K562 (cell line): ENCODE measurements at regions not wholly inside any gene's neighbourhood (a gene's known extent, or its start where the extent isn't known, plus 50 kb on each side); places are given as distances from the start of the nearest gene placed in this dataset.

Experiments
- ATF6 ChIP-seq: sonication (generic); formaldehyde crosslinking; IDR thresholded peaks from 2 replicates; pipeline ENCODE4 v1.4.0; 2020; ENCODE audit warnings: mild to moderate bottlenecking, missing genetic modification reagents
- BDP1 ChIP-seq: IDR thresholded peaks from 3 replicates; pipeline ENCODE4 v1.6.1; 2011; ENCODE audit not compliant: insufficient read length, insufficient read depth
- CAMTA2 ChIP-seq: fragments of 250-450 bp; sonication (Bioruptor Pico); conservative IDR thresholded peaks from 2 replicates; pipeline ENCODE4 v1.5.1; 2022
- CHD2 ChIP-seq: IDR thresholded peaks from 2 replicates; pipeline ENCODE4 v1.6.1; 2011; ENCODE audit warnings: low read depth, low read length
- CREB1 ChIP-seq, 2 experiments: sonication (generic) in 1 of 2; formaldehyde crosslinking in 1 of 2; IDR thresholded peaks; 2 replicates each; pipeline versions ENCODE4 v1.6.1 to v1.8.0; 2012 to 2022; ENCODE audit warnings: inconsistent platforms in 1 of 2, mild to moderate bottlenecking in 1 of 2, missing genetic modification reagents in 1 of 2, moderate library complexity in 1 of 2
- HINFP ChIP-seq: fragments of 450-650 bp; conservative IDR thresholded peaks from 2 replicates; pipeline ENCODE4 v1.6.1; 2016; ENCODE audit warnings: missing genetic modification characterization, low read depth, mild to moderate bottlenecking, control low read depth, missing compliant biosample characterization
- HMG20A ChIP-seq: fragments of 450-650 bp; formaldehyde crosslinking; conservative IDR thresholded peaks from 2 replicates; pipeline ENCODE4 v1.4.0; 2020; ENCODE audit warnings: mild to moderate bottlenecking, mixed read lengths
- IRF9 ChIP-seq: fragments of 450-650 bp; IDR thresholded peaks from 2 replicates; pipeline ENCODE4 v1.6.1; 2016; ENCODE audit warnings: missing biosample characterization, missing genetic modification characterization
- MAX ChIP-seq: sonication (generic); formaldehyde crosslinking; IDR thresholded peaks from 2 replicates; pipeline ENCODE4 v1.9.0; 2022; ENCODE audit warnings: mild to moderate bottlenecking, missing genetic modification reagents
- MEIS2 ChIP-seq: fragments of 450-650 bp; IDR thresholded peaks from 2 replicates; pipeline ENCODE4 v1.6.1; 2014; ENCODE audit warnings: mild to moderate bottlenecking; ENCODE audit not compliant: partially characterized antibody
- PRMT5 ChIP-seq: sonication (generic); formaldehyde crosslinking; IDR thresholded peaks from 2 replicates; pipeline ENCODE4 v1.5.0; 2020; ENCODE audit warnings: missing genetic modification reagents
- RBM39 ChIP-seq: fragments of 200-400 bp; formaldehyde crosslinking; optimal IDR thresholded peaks from 2 replicates; pipeline ENCODE3; 2018; ENCODE audit warnings: low read depth, low read length
- RCOR1 ChIP-seq, 2 experiments: IDR thresholded peaks; 2 replicates each; pipeline ENCODE4 v1.6.1; 2012; ENCODE audit warnings: low read depth in 2 of 2, low read length in 2 of 2, borderline replicate concordance in 1 of 2, improper control_type of control experiment in 1 of 2
- SNRNP70 ChIP-seq: fragments of 200-400 bp; formaldehyde crosslinking; optimal IDR thresholded peaks from 2 replicates; pipeline ENCODE3; 2017; ENCODE audit warnings: low read depth, low read length
- USF2 ChIP-seq: sonication (generic); formaldehyde crosslinking; IDR thresholded peaks from 2 replicates; pipeline ENCODE4 v1.5.0; 2020; ENCODE audit warnings: missing genetic modification reagents
- VEZF1 ChIP-seq: fragments of 200-800 bp; sonication (Bioruptor generic); IDR thresholded peaks from 2 replicates; pipeline ENCODE4 v1.6.1; 2017; ENCODE audit warnings: missing genetic modification characterization, missing compliant biosample characterization
- ZFX ChIP-seq: sonication (generic); formaldehyde crosslinking; IDR thresholded peaks from 2 replicates; pipeline ENCODE4 v1.8.0; 2022; ENCODE audit warnings: mild to moderate bottlenecking, missing genetic modification reagents, moderate library complexity
- ZNF57 ChIP-seq: fragments of 450-650 bp; formaldehyde crosslinking; IDR thresholded peaks from 2 replicates; pipeline ENCODE4 v1.4.0; 2020; ENCODE audit warnings: mild to moderate bottlenecking, moderate library complexity
- ZNF655 ChIP-seq: fragments of 250-450 bp; sonication (Bioruptor Pico); IDR thresholded peaks from 2 replicates; pipeline ENCODE4 v1.5.0; 2021
- ZNF696 ChIP-seq: fragments of 250-450 bp; sonication (Bioruptor Pico); conservative IDR thresholded peaks from 2 replicates; pipeline ENCODE4 v1.4.0; 2020; ENCODE audit warnings: mild to moderate bottlenecking, moderate library complexity
- ZNF77 ChIP-seq: fragments of 250-450 bp; sonication (Bioruptor Pico); IDR thresholded peaks from 2 replicates; pipeline ENCODE4 v1.5.0; 2020
- ZNF785 ChIP-seq: fragments of 250-450 bp; sonication (Bioruptor Pico); IDR thresholded peaks from 2 replicates; pipeline ENCODE4 v1.4.0; 2020; ENCODE audit warnings: mild to moderate bottlenecking

GRCh38 chr4:182065255-182065654, 177.9 kb upstream of the TENM3 start (continued):
- TF ChIP-seq BDP1 (no peak), IRF9 (tag) (no peak), VEZF1 (peak; percentile 33; the same call in 1 of the 2 replicates), ZNF696 (no peak), ZNF655 (CRISPR knock-in tag) (no peak), ZNF77 (CRISPR knock-in tag) (no peak), ATF6 (CRISPR knock-in tag) (no peak), RBM39 (no peak), CREB1 (IDR thresholded peaks at IDR 0.05) (no peak), CREB1 (CRISPR knock-in tag; IDR thresholded peaks at IDR 0.05) (peak; percentile 56), ZFX (CRISPR knock-in tag) (peak; percentile 71), MEIS2 (no peak), SNRNP70 (no peak), CHD2 (peak; percentile 89), HINFP (no peak), CAMTA2 (no peak), HMG20A (CRISPR knock-in tag) (no peak), MAX (CRISPR knock-in tag) (peak; percentile 43; the same call in 1 of the 2 replicates), PRMT5 (no peak), ZNF57 (no peak), USF2 (CRISPR knock-in tag) (peak; percentile 85), RCOR1 (IDR thresholded peaks at IDR 0.05; ENCODE audit: borderline replicate concordance in 1 of 2, low read depth in 2 of 2, low read length in 2 of 2) (no peak), ZNF785 (CRISPR knock-in tag) (no peak)
